Endothelial cell of hepatic sinusoid (primary cell): ENCODE measurements at regions not wholly inside any gene's neighbourhood (a gene's known extent, or its start where the extent isn't known, plus 50 kb on each side); places are given as distances from the start of the nearest gene placed in this dataset.

Source experiments
- in situ Hi-C: cut with HindIII; loops from 2 replicates; pipeline ENCODE4 v1.10.0; 2017; ENCODE audit warnings: low sequenced_read_pairs

DNA sequence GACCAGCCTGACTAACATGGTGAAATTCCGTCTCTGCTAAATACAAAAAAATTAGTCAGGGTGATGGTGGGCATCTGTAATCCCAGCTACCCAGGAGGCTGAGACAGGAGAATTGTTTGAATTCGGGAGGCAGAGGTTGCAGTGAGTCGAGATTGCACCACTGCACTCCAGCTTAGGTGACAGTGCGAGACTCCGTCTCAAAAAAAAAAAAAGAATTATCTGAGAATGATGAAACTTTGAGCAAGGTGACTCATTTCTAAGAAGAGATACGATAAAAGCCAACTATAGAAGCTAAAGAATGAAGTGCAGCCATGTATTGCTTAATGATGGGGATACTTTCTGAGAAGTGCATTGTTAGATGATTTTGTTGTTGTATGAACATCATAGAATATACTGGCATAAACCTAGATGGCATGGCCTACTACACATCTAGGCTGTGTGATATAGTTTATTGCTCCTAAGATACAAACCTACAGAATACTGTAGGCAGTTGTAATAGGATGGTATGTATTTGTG, 64.7 kb downstream of the SNRPE start:
- in situ Hi-C loops = no loop called here

GRCh38 chr1:203929741-203930309, 68.4 kb downstream of the SNRPE start:
- in situ Hi-C loops = no loop called here

DNA sequence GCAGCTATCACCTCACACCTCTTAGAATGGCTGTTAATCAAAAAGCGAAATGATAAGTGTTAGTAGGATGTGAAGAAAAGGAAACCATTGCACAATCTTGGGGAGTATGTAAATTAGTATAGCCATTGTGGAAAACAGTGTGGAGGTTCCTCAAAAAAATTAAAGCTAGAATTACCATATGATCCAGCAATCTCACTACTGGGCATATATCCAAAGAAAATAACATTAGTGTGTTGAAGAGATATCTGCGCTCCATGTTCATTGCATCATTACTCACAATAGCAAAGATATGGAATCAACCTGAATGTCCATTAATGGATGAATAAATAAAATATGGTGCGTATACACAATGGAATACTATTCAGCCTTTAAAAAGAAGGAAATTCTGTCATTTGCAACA, 68.9 kb downstream of the SNRPE start:
- in situ Hi-C loops = no loop called here

DNA sequence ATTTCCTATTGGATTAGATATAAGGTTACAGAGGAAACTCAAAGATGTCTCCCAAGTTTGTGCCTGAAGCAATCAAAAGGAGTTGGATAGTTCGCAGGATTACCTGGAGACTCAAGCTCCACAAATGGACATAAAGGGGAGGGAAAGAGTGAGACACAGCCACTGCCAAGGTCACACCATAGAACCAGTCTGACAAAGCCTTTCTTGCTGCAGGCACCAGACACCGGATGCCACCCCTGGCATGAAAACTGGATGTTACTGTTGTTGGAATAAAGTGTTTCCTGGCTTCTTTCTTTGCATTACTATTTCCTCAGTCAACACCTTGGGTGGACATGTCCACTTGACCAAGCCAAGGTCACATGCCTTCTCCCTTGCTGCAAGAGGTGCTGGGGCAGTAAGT, 70.6 kb downstream of the SNRPE start:
- in situ Hi-C loops = no loop called here

DNA sequence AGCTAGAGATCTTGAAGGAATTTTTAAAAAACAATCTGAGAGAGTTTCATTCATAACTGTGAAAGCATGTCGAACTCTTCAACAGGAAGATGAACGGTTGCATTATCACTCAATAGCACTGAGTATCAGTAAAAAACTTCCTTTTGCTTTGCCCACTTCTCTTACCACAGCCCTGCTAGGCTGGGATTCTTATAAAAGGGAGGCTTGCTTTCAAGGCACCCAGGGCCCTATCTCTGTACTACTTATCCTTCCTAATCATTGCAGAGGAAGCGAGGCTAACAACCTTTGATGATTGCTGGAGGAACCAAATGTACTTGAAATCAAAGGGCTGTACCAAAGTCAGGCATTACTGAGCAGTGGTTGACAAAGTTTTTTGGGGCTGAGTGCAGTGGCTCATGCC, 71.2 kb downstream of the SNRPE start:
- in situ Hi-C loops = no loop called here

DNA sequence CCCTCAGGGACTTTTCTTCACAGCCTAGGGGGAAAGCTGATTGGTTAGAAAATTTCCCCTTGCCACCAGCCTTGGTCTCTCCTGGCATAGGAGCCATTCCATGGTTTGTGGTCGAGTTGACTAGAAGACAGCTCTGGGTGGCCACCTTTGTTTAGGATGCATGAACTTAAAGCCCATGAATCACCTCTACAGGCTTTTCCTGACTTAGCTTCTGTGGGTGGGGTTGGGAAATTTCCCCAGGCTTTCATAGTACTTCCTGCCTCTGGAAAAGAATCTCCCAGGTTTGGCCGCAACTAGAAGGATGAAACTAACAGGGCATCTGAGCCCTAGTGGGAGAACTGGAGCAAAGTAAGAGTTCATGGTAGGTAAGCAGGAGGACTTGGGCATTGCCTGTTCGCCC, 72.6 kb downstream of the SNRPE start:
- in situ Hi-C loops = no loop called here

DNA sequence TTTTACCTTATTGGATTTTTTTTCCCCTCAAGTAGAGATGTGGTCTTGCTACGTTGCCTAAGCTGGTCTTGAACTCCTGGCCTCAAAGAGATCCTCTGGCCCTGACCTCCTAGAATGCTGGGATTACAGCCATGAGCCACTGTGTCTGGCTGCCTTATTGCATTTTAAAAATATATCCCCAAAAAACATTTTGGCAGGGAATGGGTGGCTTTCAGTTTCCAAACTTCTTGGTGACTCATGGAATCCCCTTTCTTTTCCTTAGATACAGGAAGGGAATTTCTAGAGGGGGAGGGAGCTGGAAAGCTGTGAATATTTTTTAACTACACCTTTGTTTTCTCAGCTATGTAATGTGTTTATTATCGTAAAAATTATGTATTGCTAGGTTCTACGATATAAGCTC, 73.3 kb downstream of the SNRPE start:
- in situ Hi-C loops = no loop called here

DNA sequence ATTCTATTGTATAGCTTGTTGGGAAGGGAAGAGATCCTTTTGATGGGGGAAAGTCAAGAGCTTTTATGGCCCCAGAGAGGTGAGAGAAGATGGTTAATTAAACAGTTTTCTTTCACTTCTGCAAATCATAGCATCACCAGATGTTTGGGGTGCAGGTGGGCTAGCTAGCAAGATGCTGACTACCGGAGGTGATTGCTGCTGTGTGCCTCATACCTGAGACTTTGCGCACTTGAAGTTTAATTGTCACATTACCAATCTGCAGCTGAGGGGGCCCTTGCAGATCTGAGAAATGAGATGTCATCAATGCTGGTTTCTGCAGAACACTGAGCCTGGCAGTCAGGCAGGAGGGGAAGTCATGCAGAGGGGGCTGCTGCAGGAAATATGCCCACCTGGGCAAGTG, 73.9 kb downstream of the SNRPE start:
- in situ Hi-C loops = no loop called here

DNA sequence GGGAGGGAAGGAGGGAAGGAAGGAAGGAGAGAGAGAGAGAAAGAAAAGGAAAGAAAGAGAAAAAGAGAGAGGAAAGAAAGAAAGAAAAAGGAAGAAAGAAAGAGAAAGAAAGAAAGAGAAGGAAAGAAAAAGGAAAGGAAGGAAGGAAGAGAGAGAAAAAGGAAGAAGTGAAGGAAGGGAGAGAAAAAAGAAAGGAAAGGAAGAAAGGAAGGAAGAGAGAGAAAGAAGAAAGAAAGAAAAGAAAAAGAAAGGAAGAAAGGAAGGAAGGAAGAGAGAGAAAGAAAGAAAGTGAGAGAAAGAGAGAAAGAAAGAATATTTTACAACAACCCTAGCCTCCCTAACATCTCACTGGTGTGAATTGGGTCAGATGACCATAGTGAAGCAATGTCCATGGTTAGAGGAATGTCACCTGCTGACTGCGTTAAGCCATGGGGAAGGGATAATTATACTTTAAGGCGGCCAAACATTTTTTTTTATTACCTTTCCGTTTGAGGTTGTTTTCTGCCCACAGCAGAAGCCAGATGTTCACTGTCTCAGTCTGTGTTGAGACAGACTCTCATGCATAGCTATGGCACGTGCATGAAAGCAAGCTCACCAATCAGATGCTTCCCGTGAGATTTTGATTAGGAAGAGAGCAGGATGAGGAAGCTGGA, 76.4 kb downstream of the SNRPE start:
- in situ Hi-C loops = no loop called here

DNA sequence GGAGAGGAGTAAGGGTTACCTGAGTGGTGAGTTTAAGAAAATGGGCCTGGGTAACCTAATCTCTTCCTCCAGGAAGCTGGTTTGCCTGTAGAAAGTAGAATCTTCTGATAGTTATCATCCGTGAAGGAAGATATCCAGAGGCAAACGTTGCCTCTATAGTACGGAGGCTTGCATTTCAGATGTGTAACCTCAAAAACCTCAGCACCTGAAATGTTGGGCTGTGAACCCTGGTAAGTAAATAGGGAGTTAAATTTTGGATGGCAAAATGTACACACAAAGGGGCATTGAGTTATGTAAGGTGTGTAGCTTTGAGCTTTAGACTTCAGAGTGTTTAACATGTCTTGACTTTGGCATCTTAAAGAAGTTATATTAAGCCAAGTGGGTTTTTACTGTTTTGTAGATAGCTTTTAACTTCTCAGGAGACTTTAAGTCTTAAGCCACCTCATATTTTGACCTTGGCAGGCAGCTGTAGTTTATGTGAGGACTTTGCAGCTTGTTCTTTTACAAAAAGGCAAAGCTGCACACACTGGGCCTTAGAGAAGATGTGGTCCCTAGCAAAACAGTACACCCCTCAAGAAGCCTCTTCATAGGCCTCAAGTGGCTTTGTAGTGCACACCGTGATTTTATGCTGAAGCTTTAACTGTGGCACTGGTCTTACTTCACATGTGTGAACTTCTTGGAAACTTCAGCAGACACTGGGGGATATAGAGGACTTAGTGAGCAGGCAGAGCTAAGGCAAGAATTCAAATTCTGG, 83.4 kb downstream of the SNRPE start:
- in situ Hi-C loops = loop anchor here (10.0 kb wide), 1 partner anchor 60 kb away; no protein-coding TSS in a partner anchor

DNA sequence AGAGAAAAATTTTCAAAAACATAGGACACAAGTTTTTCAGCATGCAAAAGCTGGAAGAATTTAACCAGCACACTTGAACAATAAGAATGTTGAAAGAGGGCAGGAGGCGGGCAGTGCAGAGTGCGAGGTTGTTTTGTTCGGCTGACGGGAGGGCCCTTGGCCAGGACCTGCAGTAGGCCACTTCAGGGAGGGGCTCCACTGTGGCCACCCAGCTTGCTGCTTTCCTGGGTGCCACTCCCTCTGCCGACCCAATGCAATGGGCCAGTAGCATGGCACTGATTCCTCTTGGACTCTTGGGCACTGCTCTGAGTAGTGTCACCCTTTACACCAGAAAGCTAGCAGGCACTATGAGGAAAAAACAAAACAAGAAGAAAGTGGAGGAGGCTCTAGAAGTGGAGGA, 92.9 kb downstream of the SNRPE start:
- in situ Hi-C loops = no loop called here

- in situ Hi-C loops = no loop called here
Observed at GRCh38 chr1:203954788-203955552, 93.6 kb downstream of the SNRPE start.

GRCh38 chr1:203968761-203969160, 104.2 kb upstream of the SOX13 start:
- in situ Hi-C loops = no loop called here

DNA sequence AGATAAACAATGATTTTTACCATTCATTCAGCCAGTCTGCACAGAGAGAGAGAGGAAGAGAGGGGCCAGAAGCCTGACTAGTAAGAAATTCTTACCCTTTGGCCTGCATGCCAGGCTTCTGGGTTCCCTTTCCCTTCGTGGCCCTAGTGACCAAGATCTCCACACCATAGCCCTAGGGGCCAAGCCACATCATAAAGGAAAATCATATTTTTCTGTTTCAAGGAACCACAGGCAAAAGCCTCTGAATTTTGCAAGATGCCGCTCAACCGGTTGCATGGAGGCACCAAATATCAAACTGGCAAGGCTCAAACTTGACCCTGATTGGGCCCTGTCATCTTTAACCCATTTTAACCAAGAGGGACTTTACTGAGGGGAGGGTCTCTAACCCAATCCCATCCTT, 103.1 kb upstream of the SOX13 start:
- in situ Hi-C loops = no loop called here

DNA sequence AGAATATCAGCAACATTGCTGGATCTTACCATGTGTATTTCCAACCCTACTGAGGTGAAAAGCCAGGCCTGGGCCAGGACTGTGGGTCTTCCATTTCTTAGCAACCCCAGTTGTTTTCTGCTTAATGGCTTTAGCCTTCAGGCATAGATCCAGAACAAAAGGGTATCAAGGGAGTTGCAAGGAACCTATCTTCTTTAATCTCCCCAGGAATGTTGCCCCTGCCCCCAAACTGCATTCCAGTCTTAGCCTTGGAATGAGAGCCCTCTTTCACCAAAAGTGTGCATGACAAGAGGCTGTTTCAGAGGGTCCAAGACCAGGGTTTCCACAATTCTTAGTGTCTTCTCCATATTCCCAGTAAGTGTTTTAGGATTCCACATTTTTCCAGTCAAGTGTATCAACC, 87.9 kb upstream of the SOX13 start:
- in situ Hi-C loops = no loop called here

GRCh38 chr1:203985676-203986075, 87.2 kb upstream of the SOX13 start:
- in situ Hi-C loops = no loop called here

DNA sequence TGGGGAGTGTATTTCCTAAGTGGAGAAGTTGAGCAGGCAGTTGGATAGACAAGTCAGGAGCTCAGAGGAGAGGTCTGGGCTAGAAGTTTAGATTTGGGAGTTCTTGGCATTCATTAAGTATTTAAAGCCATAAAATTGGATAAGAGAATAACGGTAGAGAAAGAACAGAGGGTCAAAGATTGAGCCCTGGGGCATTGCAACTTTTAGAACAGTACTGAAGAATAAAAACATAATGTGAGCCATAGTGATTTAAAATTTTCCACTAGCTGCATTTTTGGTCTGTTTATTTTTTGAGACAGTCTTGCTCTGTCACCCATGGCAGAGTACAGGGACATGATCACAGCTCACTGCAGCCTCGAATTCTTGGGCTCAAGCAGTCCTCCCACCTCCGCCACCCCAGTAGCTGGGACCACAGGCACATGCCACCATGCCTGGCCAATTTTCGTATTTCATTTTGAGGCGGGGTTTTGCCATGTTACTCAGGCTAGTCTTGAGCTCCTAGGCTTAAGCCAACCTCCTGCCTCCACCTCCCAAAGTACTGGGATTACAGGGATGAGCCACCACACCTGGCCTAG, 85.9 kb upstream of the SOX13 start:
- in situ Hi-C loops = no loop called here

GRCh38 chr1:203990118-203990517, 82.8 kb upstream of the SOX13 start:
- in situ Hi-C loops = loop anchor here (5.0 kb wide), 1 partner anchor 103 kb away; no protein-coding TSS in a partner anchor

GRCh38 chr1:203992440-203992839, 80.5 kb upstream of the SOX13 start:
- in situ Hi-C loops = loop anchor here (5.0 kb wide), 1 partner anchor 105 kb away; no protein-coding TSS in a partner anchor

DNA sequence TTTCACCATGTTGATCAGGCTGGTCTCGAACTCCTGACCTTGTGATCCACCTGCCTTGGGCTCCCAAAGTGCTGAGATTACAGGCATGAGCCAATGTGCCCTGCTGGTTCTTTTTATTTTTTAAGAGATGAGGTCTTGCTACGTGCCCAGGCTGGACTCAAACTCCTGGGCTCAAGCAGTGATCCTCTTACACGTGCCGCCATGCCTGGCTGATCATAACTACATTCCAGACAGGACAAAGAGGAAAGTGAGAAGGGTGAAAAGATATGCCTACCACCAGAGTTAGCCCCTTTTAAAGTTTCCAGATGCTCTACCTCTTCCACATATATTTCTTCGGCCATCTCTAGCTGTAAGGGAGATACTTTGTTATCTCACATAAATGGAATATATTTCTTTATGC, 79.7 kb upstream of the SOX13 start:
- in situ Hi-C loops = loop anchor here (5.0 kb wide), 1 partner anchor 106 kb away; no protein-coding TSS in a partner anchor

DNA sequence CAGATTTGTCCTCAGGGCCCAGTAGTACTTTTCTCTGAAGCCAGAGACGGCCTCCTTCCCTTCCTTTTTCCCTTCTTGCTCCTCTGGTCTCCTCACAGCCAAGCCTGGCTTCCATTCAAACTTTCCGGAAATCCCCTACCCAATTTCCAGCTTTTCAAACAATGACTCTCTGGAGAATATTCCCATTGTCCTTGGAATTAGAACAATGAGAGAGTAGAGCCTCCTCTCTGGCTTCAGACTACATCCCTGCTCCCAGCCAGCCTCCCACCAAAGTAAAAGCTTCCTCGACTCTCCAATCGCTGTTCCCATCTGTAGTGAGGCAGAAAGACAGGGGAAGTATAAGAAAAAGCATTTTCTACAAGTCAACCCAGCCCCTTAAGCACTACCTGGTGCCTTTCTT, 77.7 kb upstream of the SOX13 start:
- in situ Hi-C loops = no loop called here
